ENCODE measurements at regions not wholly inside any gene's neighbourhood (a gene's known extent, or its start where the extent isn't known, plus 50 kb on each side); places are given as distances from the start of the nearest gene placed in this dataset.
"Not testable (repeated sequence)": the region's sequence is repeated elsewhere in the genome, so short reads cannot be mapped to it uniquely, and the experiment has no call there.

DNA sequence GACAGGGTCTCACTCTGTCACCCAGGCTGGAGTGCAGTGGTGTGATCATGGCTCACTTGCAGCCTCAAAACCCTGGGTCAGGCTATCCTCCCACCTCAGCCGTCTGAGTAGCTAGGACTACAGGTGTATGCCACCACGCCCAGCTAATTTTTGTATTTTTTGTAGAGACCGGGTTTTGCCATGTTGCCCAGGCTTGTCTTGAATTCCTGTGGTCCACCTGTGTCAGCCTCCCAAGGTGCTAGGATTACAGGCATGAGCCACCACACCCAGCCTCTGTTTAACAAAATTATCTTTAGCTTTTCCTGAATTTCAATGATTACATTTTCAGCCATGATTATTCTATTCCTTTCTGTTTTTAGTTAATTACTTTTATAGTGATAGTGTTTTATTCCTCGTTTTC is 255.1 kb upstream of the MGAT5 start:
- not testable (repeated sequence) for TF ChIP-seq ZNF274 (IDR thresholded peaks at IDR 0.05; ENCODE audit: low read depth, low read length); YY1 (IDR thresholded peaks at IDR 0.05; ENCODE audit: insufficient read depth, insufficient read length)
